Femur (tissue), 1 donor: ENCODE measurements at regions not wholly inside any gene's neighbourhood (a gene's known extent, or its start where the extent isn't known, plus 50 kb on each side); places are given as distances from the start of the nearest gene placed in this dataset.
A peak's percentile ranks its signal among the peaks of the same experiment; 100 is the strongest.
"Not testable (repeated sequence)": the region's sequence is repeated elsewhere in the genome, so short reads cannot be mapped to it uniquely, and the experiment has no call there.

Experiments used
- DNase-seq: peaks from one replicate; pipeline ENCODE4 v3.0.0-alpha.2; 2017

DNA sequence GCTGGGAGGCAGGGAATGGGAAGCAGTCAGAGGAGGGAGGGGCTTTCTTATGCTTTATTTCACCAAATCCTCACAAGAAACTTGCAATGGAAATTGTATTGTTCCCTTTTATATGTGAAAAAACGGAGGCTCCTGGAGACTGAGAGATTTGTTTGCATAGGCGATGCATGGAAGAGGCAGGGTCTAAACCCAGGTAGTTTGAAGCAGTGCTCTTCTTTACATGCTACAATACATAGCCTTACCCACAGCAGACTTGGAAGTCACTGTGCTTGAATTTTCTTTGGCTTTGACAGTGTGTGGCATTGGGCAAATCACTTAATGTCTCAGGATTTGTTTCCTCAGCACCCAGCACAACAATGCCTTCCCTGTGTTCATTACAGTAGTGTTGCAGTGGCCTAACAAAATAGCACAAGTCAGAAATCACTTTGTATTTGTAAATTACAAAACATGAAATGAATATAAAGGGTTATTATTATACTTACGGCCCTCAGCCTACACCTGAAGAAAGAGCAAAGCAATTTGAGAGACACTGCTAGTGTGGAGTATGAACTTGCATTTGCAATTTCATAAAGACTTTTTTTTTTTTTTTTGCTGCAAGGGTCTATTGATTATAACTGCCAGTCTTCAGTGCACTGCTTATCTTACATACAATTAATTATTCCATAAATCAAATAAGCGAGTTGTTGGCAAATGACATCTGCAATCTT is 646.4 kb upstream of the KCNMB2 start:
- no peak for DNase-seq

DNA sequence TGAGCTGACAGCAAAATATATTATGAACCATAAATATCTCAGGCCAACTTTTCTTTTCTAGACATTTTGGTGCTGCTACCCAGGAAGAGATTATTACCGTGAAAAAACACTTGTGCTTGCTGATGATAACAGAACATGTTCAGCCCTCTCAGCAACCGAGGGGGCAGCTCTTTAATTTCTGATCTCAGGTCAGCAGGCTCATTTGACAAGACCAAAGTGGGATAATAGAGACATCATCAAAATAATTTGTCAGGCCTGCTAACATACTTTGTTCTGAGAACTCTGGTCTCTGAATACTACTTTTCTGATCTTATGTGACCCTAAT is 645.9 kb upstream of the KCNMB2 start:
- no peak for DNase-seq

GRCh38 chr3:177891569-177891968 is 644.7 kb upstream of the KCNMB2 start:
- DNase-seq, result not testable (repeated sequence)

GRCh38 chr3:177893331-177893730 is 642.9 kb upstream of the KCNMB2 start:
- DNase-seq, result no peak

DNA sequence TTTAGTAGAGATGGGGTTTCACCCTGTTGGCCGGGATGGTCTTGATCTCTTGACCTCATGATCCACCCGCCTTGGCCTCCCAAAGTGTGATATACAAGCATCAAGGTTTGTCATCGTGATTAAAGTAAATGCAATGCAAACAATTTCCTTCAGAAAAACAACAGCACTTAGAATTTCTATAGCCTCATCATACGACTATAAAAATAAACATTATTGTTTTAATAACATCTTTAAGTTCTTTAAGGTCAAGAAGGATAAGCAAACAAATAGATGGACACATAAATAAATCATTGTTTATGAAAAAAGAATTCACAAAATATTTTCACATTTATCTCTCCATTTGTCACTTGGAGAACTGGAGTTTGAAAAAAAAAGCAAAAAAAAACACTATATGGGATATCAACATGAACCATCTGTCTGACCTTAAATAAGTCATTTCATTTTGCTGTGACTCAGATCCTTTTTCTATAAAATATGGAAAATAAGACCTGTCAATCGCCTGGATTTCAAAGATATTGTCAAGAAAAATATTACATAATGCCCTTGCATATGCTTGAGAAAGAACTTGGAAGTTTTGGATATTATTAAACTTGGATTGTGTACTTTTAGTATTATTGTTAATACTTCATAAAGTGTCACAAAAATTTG is 642.0 kb upstream of the KCNMB2 start:
- DNase-seq, result no peak

GRCh38 chr3:177898185-177898584 is 638.1 kb upstream of the KCNMB2 start:
- no peak for DNase-seq

- DNase-seq, result no peak
These were observed 636.8 kb upstream of the KCNMB2 start for GRCh38 chr3:177899275-177900067.

DNA sequence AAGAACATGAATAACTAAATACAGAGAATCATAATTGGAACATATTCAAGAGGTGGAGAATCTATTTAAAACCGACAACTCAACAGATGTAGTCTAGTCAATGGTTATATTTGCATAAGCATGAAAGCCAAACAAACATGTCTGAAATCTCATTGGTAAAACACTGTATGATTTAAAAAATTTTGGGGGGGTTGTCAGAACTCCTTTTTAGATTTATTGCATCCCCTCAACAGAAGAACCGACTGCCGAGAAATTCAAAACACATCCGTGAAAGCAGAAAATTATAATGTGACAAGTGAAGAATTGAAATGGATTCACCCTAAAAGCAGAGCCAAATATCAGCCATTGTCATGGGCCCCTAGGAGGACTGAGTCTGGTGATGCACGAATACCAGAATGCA is 633.4 kb upstream of the KCNMB2 start:
- DNase-seq, result no peak

- DNase-seq, result no peak
These were observed 631.6 kb upstream of the KCNMB2 start for GRCh38 chr3:177904621-177905020.

GRCh38 chr3:177905173-177906125 is 630.8 kb upstream of the KCNMB2 start:
- DNase-seq, result peak; percentile 47

GRCh38 chr3:177906126-177906511 is 630.1 kb upstream of the KCNMB2 start:
- peak; percentile 33 for DNase-seq

- no peak for DNase-seq
These were observed 629.5 kb upstream of the KCNMB2 start for GRCh38 chr3:177906578-177907229.

DNA sequence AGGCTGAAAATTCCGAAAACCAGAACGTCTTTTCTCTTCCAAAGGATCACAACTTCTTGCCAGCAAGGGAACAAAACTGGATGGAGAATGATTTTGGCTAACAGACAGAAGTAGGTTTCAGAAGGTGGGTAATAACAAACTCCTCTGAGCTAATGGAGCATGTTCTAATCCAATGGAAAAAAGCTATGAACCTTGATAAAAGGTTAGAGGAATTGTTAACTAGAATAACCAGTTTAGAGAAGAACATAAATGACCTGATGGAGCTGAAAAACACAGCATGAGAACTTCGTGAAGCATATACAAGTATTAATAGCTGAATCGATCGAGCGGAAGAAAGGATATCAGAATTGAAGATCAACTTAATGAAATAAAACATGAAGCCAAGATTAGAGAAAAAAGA is 626.7 kb upstream of the KCNMB2 start:
- DNase-seq, result not testable (repeated sequence)

GRCh38 chr3:177914224-177914623 is 622.0 kb upstream of the KCNMB2 start:
- DNase-seq, result no peak

DNA sequence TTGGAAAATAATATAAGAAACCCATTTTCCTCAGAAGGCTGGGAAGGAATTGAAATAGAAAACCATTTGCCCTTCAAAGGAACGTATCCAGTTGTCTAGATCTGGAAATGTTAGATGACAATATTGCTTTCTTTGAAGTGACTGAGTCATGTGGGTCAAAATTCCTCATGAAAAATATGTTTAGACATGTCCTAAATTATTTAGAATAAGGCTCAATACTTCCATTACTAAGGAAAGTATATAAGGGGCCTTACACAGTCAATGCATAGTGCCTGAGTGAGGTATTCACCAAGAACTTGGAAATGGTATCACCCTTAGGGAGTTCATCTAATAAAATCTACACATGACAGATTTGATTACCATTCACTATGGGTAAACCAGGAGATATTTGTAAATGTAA is 619.8 kb upstream of the KCNMB2 start:
- DNase-seq, result no peak

GRCh38 chr3:177917234-177917861 is 618.9 kb upstream of the KCNMB2 start:
- no peak for DNase-seq

GRCh38 chr3:177921153-177921552 is 615.1 kb upstream of the KCNMB2 start:
- DNase-seq, result no peak

GRCh38 chr3:177924261-177924660 is 612.0 kb upstream of the KCNMB2 start:
- DNase-seq, result no peak

DNA sequence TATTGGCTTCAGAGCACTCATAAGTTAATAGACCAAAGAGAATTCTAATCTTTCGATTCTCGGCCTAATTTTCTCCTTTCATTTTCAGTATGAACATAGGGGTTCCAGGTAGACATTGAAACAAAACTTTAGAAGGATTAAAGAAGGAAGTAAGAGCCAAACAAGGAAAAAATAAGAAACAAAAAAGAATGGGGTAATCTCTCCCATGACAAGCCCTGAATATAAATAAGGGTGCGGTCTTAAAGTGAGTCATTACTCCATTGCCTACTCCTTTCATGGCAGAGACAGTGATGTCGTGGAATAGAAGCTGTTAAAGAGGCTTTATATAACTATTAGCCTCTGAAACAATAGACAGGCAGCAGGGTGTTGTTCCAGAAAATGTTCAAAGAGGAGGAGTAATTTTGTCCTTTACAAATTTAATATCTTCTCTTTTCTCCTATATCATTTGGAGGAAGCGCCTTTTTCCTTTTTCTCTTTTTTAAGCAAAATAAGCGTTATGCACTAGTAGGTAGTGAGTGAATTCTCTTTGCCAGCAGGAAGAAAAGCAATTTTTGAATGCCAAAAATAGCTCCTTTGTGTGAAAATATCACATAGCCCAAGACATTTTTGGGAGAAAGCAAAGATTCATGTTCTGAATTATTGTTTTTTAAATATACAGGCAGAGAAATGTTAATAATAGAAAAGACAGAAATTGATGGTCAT is 607.9 kb upstream of the KCNMB2 start:
- no peak for DNase-seq

DNA sequence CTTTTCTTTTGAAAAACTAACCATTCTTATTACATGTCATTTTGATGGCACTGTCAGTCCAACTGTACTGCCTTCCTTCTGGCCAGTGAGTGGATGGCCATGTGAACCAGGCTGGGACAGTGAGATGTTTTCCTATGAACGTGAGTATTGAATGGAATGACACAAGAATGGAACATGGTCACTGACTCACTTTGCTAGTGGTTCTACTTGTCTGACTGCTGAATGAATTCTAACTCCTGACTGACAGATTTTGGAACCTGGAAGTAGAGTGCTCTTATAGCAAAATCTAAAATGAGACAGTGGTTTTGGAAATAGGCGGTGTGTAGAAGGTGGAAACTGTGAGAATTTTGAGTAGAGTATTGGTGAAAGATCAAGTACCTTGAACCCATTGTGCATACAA is 606.9 kb upstream of the KCNMB2 start:
- no peak for DNase-seq

DNA sequence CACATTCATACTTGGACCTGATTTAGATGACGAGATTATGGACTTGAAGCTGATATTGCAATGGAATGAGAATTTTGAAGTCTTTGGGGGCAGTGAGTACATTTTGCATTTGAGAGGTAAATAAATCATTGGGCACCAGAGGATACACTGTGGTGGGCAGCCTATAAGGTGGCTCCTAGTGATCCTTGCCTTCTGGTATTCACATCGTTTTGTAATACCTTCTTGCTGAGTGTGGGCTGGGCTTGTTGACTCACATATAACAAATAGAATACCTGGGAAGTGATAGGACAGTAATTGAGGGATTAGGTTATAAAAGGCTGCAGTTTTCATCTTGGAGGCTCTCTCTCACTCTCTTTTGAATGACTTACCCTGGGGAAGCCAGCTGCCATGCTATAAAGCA is 605.5 kb upstream of the KCNMB2 start:
- no peak for DNase-seq
